SK-N-SH treated with all-trans-retinoic acid at 6 μM for 48 hours (cell line): ENCODE measurements at regions not wholly inside any gene's neighbourhood (a gene's known extent, or its start where the extent isn't known, plus 50 kb on each side); places are given as distances from the start of the nearest gene placed in this dataset.

Experiments
- ATAC-seq: fragments of 200-7000 bp; cut with Tn5 transposase; 3 replicates; pipeline ENCODE4 v1.9.1; 2020; ENCODE audit warnings: mild to moderate bottlenecking, moderate library complexity
- BACH2 ChIP-seq: fragments of 250-450 bp; sonication (Bioruptor Pico); IDR thresholded peaks from 2 replicates; pipeline ENCODE4 v1.9.0; 2021; ENCODE audit warnings: mild to moderate bottlenecking, borderline replicate concordance
- CSDC2 ChIP-seq: fragments of 250-450 bp; sonication (Bioruptor Pico); IDR thresholded peaks from 2 replicates; pipeline ENCODE4 v1.5.0; 2020; ENCODE audit warnings: mild to moderate bottlenecking, moderate library complexity
- GLIS3 ChIP-seq: fragments of 250-450 bp; sonication (Bioruptor Pico); IDR thresholded peaks from 2 replicates; pipeline ENCODE4 v1.5.0; 2020; ENCODE audit warnings: mild to moderate bottlenecking, moderate library complexity
- ISL1 ChIP-seq: fragments of 250-450 bp; sonication (Bioruptor Pico); IDR thresholded peaks from 2 replicates; pipeline ENCODE4 v2.1.2; 2022; ENCODE audit warnings: mild to moderate bottlenecking, moderate library complexity
- RARB ChIP-seq: fragments of 250-450 bp; sonication (Bioruptor Pico); IDR thresholded peaks from 2 replicates; pipeline ENCODE4 v1.8.0; 2021; ENCODE audit warnings: mild to moderate bottlenecking, moderate library complexity
- SNAI2 ChIP-seq: fragments of 250-450 bp; sonication (Bioruptor Pico); IDR thresholded peaks from 2 replicates; pipeline ENCODE4 v1.5.0; 2020; ENCODE audit warnings: mild to moderate bottlenecking, moderate library complexity
- TCF4 ChIP-seq: fragments of 250-450 bp; sonication (Bioruptor Pico); IDR thresholded peaks from 2 replicates; pipeline ENCODE4 v1.8.0; 2021; ENCODE audit warnings: mild to moderate bottlenecking, moderate library complexity, borderline replicate concordance
- TOX ChIP-seq: fragments of 250-450 bp; sonication (Bioruptor Pico); IDR thresholded peaks from 2 replicates; pipeline ENCODE4 v1.8.0; 2021; ENCODE audit warnings: mild to moderate bottlenecking, moderate library complexity, borderline replicate concordance
- ZC3H10 ChIP-seq: fragments of 250-450 bp; sonication (Bioruptor Pico); IDR thresholded peaks from 2 replicates; pipeline ENCODE4 v1.5.1; 2021; ENCODE audit warnings: mild to moderate bottlenecking, moderate library complexity
- ZFP3 ChIP-seq: fragments of 250-450 bp; sonication (Bioruptor Pico); IDR thresholded peaks from 2 replicates; pipeline ENCODE4 v1.5.0; 2020; ENCODE audit warnings: mild to moderate bottlenecking, moderate library complexity
- ZFP30 ChIP-seq: fragments of 450-650 bp; formaldehyde crosslinking; IDR thresholded peaks from 2 replicates; pipeline ENCODE4 v1.5.0; 2022; ENCODE audit warnings: mild to moderate bottlenecking, moderate library complexity
- ZNF565 ChIP-seq: fragments of 450-650 bp; formaldehyde crosslinking; conservative IDR thresholded peaks from 2 replicates; pipeline ENCODE4 v1.5.0; 2020; ENCODE audit warnings: low read depth, mild to moderate bottlenecking, moderate library complexity
- ZNF70 ChIP-seq: fragments of 450-650 bp; formaldehyde crosslinking; IDR thresholded peaks from 2 replicates; pipeline ENCODE4 v1.5.0; 2020; ENCODE audit warnings: mild to moderate bottlenecking, moderate library complexity
- ZNF8 ChIP-seq: fragments of 450-650 bp; formaldehyde crosslinking; IDR thresholded peaks from 2 replicates; pipeline ENCODE4 v1.5.0; 2020; ENCODE audit warnings: mild to moderate bottlenecking, moderate library complexity
- TF ChIP-seq, protein P1 (sequence below): fragments of 250-450 bp; sonication (Bioruptor Pico); IDR thresholded peaks from 2 replicates; pipeline ENCODE4 v1.8.0; 2021; ENCODE audit warnings: low read depth, mild to moderate bottlenecking, moderate library complexity, borderline replicate concordance
- TF ChIP-seq, protein P2 (sequence below): fragments of 250-450 bp; sonication (Bioruptor Pico); IDR thresholded peaks from 2 replicates; pipeline ENCODE4 v1.5.1; 2021; ENCODE audit warnings: mild to moderate bottlenecking, moderate library complexity
- TF ChIP-seq, protein P3 (sequence below): fragments of 250-450 bp; sonication (Bioruptor Pico); IDR thresholded peaks from 2 replicates; pipeline ENCODE4 v1.5.0; 2020; ENCODE audit warnings: mild to moderate bottlenecking, moderate library complexity
- TF ChIP-seq, protein P4 (sequence below): fragments of 250-450 bp; sonication (Bioruptor Pico); IDR thresholded peaks from 2 replicates; pipeline ENCODE4 v1.5.1; 2020; ENCODE audit warnings: low read depth, mild to moderate bottlenecking, moderate library complexity

DNA sequence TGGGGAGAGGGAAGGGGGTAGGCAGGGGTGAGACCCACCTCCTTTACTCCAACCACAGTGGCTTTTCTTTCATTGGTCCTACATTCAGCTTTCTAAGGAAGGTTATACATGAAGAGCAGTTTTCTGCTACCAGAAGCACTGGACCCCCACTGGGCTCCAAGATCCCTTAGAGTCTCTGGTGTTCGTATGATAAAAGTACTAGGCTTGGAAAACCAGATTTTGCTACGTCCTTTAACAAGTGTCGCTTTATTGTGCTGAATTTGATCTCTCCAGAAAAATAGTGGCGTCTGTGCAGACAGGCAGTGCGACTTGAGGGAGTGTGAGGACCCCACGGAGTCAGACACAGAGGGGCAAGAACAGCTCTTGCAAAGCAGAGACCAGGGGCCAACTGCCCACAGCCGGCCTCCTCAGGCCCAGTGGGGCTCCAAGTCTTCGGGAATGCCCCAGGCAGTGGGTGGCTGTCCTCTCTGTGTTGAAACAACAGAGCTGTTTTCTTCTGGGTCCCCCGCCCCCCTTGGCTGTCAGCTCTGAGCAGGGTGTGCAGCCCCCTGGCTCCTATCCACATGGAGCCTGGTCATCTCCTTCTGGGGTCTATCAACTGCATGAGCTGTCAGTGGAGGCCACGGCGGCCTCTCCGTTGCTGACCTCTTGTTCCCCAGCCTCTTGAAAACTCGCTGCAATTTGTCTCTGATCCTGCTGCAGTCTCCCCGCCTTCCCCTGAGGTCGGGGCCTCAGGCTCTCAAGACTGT lies 333.2 kb downstream of the RPS24 start:
- TF ChIP-seq ZFP30 (CRISPR knock-in tag), result no peak
- TF ChIP-seq ISL1 (CRISPR knock-in tag), result no peak
- TF ChIP-seq BACH2 (CRISPR knock-in tag), result no peak
- no peak for TF ChIP-seq ZC3H10 (CRISPR knock-in tag)
- ATAC-seq, result no peak

DNA sequence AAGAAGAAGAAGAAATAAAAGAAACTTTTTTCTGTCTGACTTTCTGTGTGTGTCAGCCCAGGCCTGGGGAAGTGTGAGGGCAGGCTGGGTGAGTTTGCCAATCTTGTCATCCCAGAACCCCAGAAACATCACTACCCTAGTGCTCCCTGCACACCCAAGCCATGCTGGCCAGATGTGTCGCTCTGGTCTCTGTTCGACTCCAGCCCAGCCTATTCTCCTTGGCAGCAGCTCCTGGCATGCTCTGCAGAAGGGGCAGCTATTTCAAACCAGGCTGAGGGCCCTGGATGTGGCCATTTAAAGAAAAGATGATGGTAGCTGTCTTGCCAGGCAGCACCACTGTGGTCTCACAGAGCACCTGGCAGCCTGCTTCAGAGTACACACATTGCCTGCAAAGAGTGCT lies 334.1 kb downstream of the RPS24 start:
- TF ChIP-seq ISL1 (CRISPR knock-in tag) (no peak), ZNF565 (CRISPR knock-in tag) (no peak), ZNF70 (CRISPR knock-in tag) (no peak), GLIS3 (no peak)
- TF ChIP-seq, protein P1, sequence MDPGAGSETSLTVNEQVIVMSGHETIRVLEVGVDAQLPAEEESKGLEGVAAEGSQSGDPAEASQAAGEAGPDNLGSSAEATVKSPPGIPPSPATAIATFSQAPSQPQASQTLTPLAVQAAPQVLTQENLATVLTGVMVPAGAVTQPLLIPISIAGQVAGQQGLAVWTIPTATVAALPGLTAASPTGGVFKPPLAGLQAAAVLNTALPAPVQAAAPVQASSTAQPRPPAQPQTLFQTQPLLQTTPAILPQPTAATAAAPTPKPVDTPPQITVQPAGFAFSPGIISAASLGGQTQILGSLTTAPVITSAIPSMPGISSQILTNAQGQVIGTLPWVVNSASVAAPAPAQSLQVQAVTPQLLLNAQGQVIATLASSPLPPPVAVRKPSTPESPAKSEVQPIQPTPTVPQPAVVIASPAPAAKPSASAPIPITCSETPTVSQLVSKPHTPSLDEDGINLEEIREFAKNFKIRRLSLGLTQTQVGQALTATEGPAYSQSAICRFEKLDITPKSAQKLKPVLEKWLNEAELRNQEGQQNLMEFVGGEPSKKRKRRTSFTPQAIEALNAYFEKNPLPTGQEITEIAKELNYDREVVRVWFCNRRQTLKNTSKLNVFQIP, result no peak
- TF ChIP-seq, protein P2, sequence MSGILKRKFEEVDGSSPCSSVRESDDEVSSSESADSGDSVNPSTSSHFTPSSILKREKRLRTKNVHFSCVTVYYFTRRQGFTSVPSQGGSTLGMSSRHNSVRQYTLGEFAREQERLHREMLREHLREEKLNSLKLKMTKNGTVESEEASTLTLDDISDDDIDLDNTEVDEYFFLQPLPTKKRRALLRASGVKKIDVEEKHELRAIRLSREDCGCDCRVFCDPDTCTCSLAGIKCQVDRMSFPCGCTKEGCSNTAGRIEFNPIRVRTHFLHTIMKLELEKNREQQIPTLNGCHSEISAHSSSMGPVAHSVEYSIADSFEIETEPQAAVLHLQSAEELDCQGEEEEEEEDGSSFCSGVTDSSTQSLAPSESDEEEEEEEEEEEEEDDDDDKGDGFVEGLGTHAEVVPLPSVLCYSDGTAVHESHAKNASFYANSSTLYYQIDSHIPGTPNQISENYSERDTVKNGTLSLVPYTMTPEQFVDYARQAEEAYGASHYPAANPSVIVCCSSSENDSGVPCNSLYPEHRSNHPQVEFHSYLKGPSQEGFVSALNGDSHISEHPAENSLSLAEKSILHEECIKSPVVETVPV (CRISPR knock-in tag), result no peak
- no peak for ATAC-seq

DNA sequence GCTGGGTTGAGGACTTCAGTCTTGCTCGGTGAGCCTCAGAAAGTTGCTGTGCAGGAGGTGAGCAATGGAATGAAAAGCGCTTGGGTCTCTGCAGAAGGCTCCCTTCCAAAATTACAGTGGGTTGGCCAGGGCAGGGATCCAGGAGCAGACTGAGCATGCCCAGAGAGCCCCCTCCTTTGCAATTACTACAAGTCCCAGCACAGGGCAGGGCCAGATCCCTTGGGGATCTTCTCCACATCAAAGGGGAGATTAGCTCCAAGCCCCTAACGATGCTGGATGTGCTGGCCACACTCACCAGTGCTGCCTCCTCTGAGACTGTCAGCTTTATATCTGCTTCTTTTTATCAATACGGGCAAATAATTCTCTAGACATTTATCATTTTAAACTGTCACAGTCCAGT lies 337.5 kb downstream of the RPS24 start:
- TF ChIP-seq ZNF8 (CRISPR knock-in tag), result no peak
- TF ChIP-seq, protein P3, sequence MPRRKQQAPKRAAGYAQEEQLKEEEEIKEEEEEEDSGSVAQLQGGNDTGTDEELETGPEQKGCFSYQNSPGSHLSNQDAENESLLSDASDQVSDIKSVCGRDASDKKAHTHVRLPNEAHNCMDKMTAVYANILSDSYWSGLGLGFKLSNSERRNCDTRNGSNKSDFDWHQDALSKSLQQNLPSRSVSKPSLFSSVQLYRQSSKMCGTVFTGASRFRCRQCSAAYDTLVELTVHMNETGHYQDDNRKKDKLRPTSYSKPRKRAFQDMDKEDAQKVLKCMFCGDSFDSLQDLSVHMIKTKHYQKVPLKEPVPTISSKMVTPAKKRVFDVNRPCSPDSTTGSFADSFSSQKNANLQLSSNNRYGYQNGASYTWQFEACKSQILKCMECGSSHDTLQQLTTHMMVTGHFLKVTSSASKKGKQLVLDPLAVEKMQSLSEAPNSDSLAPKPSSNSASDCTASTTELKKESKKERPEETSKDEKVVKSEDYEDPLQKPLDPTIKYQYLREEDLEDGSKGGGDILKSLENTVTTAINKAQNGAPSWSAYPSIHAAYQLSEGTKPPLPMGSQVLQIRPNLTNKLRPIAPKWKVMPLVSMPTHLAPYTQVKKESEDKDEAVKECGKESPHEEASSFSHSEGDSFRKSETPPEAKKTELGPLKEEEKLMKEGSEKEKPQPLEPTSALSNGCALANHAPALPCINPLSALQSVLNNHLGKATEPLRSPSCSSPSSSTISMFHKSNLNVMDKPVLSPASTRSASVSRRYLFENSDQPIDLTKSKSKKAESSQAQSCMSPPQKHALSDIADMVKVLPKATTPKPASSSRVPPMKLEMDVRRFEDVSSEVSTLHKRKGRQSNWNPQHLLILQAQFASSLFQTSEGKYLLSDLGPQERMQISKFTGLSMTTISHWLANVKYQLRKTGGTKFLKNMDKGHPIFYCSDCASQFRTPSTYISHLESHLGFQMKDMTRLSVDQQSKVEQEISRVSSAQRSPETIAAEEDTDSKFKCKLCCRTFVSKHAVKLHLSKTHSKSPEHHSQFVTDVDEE, result no peak
- TF ChIP-seq, protein P2 (CRISPR knock-in tag), result no peak
- TF ChIP-seq ZFP3 (CRISPR knock-in tag), result no peak
- TF ChIP-seq TOX (CRISPR knock-in tag), result no peak
- TF ChIP-seq, protein P4, sequence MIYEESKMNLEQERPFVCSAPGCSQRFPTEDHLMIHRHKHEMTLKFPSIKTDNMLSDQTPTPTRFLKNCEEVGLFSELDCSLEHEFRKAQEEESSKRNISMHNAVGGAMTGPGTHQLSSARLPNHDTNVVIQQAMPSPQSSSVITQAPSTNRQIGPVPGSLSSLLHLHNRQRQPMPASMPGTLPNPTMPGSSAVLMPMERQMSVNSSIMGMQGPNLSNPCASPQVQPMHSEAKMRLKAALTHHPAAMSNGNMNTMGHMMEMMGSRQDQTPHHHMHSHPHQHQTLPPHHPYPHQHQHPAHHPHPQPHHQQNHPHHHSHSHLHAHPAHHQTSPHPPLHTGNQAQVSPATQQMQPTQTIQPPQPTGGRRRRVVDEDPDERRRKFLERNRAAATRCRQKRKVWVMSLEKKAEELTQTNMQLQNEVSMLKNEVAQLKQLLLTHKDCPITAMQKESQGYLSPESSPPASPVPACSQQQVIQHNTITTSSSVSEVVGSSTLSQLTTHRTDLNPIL (CRISPR knock-in tag), result no peak
- TF ChIP-seq RARB (CRISPR knock-in tag), result no peak
- TF ChIP-seq TCF4, result no peak
- TF ChIP-seq SNAI2 (CRISPR knock-in tag), result no peak
- TF ChIP-seq CSDC2 (CRISPR knock-in tag), result no peak
- TF ChIP-seq ISL1 (CRISPR knock-in tag), result no peak
- TF ChIP-seq GLIS3, result no peak
- no peak for TF ChIP-seq ZFP30 (CRISPR knock-in tag)
- ATAC-seq, result no peak

DNA sequence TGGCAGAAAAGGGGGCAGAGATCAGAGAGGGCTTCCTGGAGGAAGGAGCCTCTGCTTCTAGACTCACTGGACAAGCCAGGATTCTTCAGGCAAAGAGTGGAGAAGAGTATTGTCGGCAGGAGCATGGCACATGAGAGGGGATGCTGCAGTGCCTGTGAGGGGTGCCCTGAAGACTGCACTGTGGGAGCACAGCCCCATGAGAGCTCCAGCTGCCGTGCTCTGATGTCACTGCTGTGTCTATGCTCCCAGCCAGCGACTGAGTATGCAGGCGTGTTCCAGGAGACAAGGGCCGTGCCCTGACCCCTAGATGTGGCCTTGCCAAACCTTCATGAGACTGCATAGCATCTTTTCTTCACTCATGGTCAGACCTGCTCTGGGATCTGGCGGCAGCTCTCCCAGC lies 339.1 kb downstream of the RPS24 start:
- TF ChIP-seq, protein P1, result no peak
- no peak for TF ChIP-seq ZFP30 (CRISPR knock-in tag)
- TF ChIP-seq ISL1 (CRISPR knock-in tag), result no peak
- TF ChIP-seq GLIS3, result no peak
- no peak for TF ChIP-seq ZNF8 (CRISPR knock-in tag)
- TF ChIP-seq ZC3H10 (CRISPR knock-in tag), result no peak
- no peak for ATAC-seq
